SK-N-SH treated with all-trans-retinoic acid at 6 μM for 48 hours (cell line): ENCODE measurements at regions not wholly inside any gene's neighbourhood (a gene's known extent, or its start where the extent isn't known, plus 50 kb on each side); places are given as distances from the start of the nearest gene placed in this dataset.

Source experiments
- ATAC-seq: fragments of 200-7000 bp; cut with Tn5 transposase; 3 replicates; pipeline ENCODE4 v1.9.1; 2020; ENCODE audit warnings: mild to moderate bottlenecking, moderate library complexity
- ARNTL ChIP-seq: fragments of 450-650 bp; formaldehyde crosslinking; IDR thresholded peaks from 2 replicates; pipeline ENCODE4 v1.5.0; 2020; ENCODE audit warnings: low read depth, mild to moderate bottlenecking, moderate library complexity, borderline replicate concordance
- CSDC2 ChIP-seq: fragments of 250-450 bp; sonication (Bioruptor Pico); IDR thresholded peaks from 2 replicates; pipeline ENCODE4 v1.5.0; 2020; ENCODE audit warnings: mild to moderate bottlenecking, moderate library complexity
- ESRRG ChIP-seq: fragments of 250-450 bp; sonication (Bioruptor Pico); IDR thresholded peaks from 2 replicates; pipeline ENCODE4 v1.6.1; 2021; ENCODE audit warnings: mild to moderate bottlenecking
- ISL1 ChIP-seq: fragments of 250-450 bp; sonication (Bioruptor Pico); IDR thresholded peaks from 2 replicates; pipeline ENCODE4 v2.1.2; 2022; ENCODE audit warnings: mild to moderate bottlenecking, moderate library complexity
- RARB ChIP-seq: fragments of 250-450 bp; sonication (Bioruptor Pico); IDR thresholded peaks from 2 replicates; pipeline ENCODE4 v1.8.0; 2021; ENCODE audit warnings: mild to moderate bottlenecking, moderate library complexity
- SNAI2 ChIP-seq: fragments of 250-450 bp; sonication (Bioruptor Pico); IDR thresholded peaks from 2 replicates; pipeline ENCODE4 v1.5.0; 2020; ENCODE audit warnings: mild to moderate bottlenecking, moderate library complexity
- TCF4 ChIP-seq: fragments of 250-450 bp; sonication (Bioruptor Pico); IDR thresholded peaks from 2 replicates; pipeline ENCODE4 v1.8.0; 2021; ENCODE audit warnings: mild to moderate bottlenecking, moderate library complexity, borderline replicate concordance
- TOX ChIP-seq: fragments of 250-450 bp; sonication (Bioruptor Pico); IDR thresholded peaks from 2 replicates; pipeline ENCODE4 v1.8.0; 2021; ENCODE audit warnings: mild to moderate bottlenecking, moderate library complexity, borderline replicate concordance
- ZC3H10 ChIP-seq: fragments of 250-450 bp; sonication (Bioruptor Pico); IDR thresholded peaks from 2 replicates; pipeline ENCODE4 v1.5.1; 2021; ENCODE audit warnings: mild to moderate bottlenecking, moderate library complexity
- ZFP3 ChIP-seq: fragments of 250-450 bp; sonication (Bioruptor Pico); IDR thresholded peaks from 2 replicates; pipeline ENCODE4 v1.5.0; 2020; ENCODE audit warnings: mild to moderate bottlenecking, moderate library complexity
- ZFP30 ChIP-seq: fragments of 450-650 bp; formaldehyde crosslinking; IDR thresholded peaks from 2 replicates; pipeline ENCODE4 v1.5.0; 2022; ENCODE audit warnings: mild to moderate bottlenecking, moderate library complexity
- ZNF565 ChIP-seq: fragments of 450-650 bp; formaldehyde crosslinking; conservative IDR thresholded peaks from 2 replicates; pipeline ENCODE4 v1.5.0; 2020; ENCODE audit warnings: low read depth, mild to moderate bottlenecking, moderate library complexity
- ZNF70 ChIP-seq: fragments of 450-650 bp; formaldehyde crosslinking; IDR thresholded peaks from 2 replicates; pipeline ENCODE4 v1.5.0; 2020; ENCODE audit warnings: mild to moderate bottlenecking, moderate library complexity
- ZNF8 ChIP-seq: fragments of 450-650 bp; formaldehyde crosslinking; IDR thresholded peaks from 2 replicates; pipeline ENCODE4 v1.5.0; 2020; ENCODE audit warnings: mild to moderate bottlenecking, moderate library complexity
- TF ChIP-seq, protein P1 (sequence below): fragments of 250-450 bp; sonication (Bioruptor Pico); IDR thresholded peaks from 2 replicates; pipeline ENCODE4 v1.5.0; 2020; ENCODE audit warnings: mild to moderate bottlenecking, moderate library complexity
- TF ChIP-seq, protein P2 (sequence below): fragments of 250-450 bp; sonication (Bioruptor Pico); IDR thresholded peaks from 2 replicates; pipeline ENCODE4 v1.5.1; 2021; ENCODE audit warnings: mild to moderate bottlenecking, moderate library complexity
- TF ChIP-seq, protein P3 (sequence below): fragments of 250-450 bp; sonication (Bioruptor Pico); IDR thresholded peaks from 2 replicates; pipeline ENCODE4 v1.8.0; 2020; ENCODE audit warnings: mild to moderate bottlenecking, moderate library complexity, borderline replicate concordance
- TF ChIP-seq, protein P4 (sequence below): fragments of 250-450 bp; sonication (Bioruptor Pico); IDR thresholded peaks from 2 replicates; pipeline ENCODE4 v1.8.0; 2021; ENCODE audit warnings: low read depth, mild to moderate bottlenecking, moderate library complexity, borderline replicate concordance

DNA sequence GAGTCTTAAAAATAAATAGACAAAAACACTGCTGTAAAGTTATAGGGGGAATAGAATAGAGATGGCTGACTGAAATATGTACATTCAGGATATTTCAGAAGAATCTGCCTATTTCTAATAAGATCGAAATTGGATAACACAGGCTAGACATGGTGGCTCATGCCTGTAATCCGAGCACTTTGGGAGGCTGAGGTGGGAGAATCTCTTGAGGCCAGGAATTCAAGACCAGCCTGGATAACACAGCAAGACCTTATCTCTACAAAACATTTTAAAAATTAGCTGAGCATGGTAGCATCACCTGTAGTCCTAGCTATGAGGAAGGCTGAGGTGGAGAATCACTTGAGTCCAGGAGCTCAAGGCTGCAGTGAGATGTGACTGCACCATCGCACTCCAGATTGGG lies 146.6 kb upstream of the CCDC150 start (continued):
- TF ChIP-seq, protein P1, sequence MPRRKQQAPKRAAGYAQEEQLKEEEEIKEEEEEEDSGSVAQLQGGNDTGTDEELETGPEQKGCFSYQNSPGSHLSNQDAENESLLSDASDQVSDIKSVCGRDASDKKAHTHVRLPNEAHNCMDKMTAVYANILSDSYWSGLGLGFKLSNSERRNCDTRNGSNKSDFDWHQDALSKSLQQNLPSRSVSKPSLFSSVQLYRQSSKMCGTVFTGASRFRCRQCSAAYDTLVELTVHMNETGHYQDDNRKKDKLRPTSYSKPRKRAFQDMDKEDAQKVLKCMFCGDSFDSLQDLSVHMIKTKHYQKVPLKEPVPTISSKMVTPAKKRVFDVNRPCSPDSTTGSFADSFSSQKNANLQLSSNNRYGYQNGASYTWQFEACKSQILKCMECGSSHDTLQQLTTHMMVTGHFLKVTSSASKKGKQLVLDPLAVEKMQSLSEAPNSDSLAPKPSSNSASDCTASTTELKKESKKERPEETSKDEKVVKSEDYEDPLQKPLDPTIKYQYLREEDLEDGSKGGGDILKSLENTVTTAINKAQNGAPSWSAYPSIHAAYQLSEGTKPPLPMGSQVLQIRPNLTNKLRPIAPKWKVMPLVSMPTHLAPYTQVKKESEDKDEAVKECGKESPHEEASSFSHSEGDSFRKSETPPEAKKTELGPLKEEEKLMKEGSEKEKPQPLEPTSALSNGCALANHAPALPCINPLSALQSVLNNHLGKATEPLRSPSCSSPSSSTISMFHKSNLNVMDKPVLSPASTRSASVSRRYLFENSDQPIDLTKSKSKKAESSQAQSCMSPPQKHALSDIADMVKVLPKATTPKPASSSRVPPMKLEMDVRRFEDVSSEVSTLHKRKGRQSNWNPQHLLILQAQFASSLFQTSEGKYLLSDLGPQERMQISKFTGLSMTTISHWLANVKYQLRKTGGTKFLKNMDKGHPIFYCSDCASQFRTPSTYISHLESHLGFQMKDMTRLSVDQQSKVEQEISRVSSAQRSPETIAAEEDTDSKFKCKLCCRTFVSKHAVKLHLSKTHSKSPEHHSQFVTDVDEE (CRISPR knock-in tag): no peak

DNA sequence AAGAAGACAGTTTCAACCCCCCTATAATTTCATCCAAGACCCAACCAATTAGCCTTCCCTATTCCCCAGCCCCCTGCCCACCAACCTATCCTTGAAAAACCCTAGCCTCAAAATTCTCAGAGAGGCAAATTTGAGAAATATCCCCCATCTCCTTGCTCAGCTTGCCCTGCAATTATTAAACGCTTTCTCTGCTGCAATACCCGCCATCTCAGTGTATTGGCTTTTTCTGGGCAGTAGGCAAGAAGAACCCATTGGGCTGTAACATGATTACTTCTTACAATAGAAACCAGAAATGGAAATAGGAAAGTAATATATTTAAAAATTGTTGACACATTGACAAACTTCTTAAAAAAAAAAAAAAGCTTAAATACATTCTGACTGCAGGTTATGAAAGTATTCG lies 140.6 kb upstream of the CCDC150 start:
- ATAC-seq: no peak
- no peak for TF ChIP-seq ZNF565 (CRISPR knock-in tag)
- TF ChIP-seq ESRRG (CRISPR knock-in tag): no peak
- TF ChIP-seq, protein P2, sequence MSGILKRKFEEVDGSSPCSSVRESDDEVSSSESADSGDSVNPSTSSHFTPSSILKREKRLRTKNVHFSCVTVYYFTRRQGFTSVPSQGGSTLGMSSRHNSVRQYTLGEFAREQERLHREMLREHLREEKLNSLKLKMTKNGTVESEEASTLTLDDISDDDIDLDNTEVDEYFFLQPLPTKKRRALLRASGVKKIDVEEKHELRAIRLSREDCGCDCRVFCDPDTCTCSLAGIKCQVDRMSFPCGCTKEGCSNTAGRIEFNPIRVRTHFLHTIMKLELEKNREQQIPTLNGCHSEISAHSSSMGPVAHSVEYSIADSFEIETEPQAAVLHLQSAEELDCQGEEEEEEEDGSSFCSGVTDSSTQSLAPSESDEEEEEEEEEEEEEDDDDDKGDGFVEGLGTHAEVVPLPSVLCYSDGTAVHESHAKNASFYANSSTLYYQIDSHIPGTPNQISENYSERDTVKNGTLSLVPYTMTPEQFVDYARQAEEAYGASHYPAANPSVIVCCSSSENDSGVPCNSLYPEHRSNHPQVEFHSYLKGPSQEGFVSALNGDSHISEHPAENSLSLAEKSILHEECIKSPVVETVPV (CRISPR knock-in tag): no peak
- TF ChIP-seq TOX (CRISPR knock-in tag): no peak
- TF ChIP-seq ZFP3 (CRISPR knock-in tag): no peak
- TF ChIP-seq, protein P3, sequence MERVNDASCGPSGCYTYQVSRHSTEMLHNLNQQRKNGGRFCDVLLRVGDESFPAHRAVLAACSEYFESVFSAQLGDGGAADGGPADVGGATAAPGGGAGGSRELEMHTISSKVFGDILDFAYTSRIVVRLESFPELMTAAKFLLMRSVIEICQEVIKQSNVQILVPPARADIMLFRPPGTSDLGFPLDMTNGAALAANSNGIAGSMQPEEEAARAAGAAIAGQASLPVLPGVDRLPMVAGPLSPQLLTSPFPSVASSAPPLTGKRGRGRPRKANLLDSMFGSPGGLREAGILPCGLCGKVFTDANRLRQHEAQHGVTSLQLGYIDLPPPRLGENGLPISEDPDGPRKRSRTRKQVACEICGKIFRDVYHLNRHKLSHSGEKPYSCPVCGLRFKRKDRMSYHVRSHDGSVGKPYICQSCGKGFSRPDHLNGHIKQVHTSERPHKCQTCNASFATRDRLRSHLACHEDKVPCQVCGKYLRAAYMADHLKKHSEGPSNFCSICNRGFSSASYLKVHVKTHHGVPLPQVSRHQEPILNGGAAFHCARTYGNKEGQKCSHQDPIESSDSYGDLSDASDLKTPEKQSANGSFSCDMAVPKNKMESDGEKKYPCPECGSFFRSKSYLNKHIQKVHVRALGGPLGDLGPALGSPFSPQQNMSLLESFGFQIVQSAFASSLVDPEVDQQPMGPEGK (CRISPR knock-in tag): no peak
- no peak for TF ChIP-seq ZFP30
- no peak for TF ChIP-seq TCF4 (CRISPR knock-in tag)
- TF ChIP-seq RARB (CRISPR knock-in tag): no peak
- TF ChIP-seq CSDC2: no peak
- no peak for TF ChIP-seq SNAI2
- TF ChIP-seq, all 23 proteins: peak for 0

DNA sequence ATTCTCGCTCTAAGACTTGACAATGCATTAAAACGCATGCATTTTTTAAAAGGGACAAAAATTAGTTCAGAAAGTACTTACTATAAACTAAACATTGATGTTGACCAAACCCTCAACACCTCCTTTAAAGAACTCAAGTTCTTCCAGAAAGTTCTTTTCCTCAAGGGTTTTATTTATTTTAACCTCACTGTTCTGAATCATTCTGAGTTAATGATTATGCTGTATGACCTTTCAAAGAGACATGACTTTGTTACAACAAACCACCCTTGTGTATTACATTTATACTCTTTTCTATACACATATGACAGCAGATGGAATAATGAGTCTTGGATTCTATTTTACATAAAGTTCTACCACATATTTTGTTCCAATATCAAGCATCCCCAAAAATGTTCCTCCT lies 139.8 kb upstream of the CCDC150 start:
- TF ChIP-seq ARNTL (CRISPR knock-in tag): no peak
- no peak for ATAC-seq

DNA sequence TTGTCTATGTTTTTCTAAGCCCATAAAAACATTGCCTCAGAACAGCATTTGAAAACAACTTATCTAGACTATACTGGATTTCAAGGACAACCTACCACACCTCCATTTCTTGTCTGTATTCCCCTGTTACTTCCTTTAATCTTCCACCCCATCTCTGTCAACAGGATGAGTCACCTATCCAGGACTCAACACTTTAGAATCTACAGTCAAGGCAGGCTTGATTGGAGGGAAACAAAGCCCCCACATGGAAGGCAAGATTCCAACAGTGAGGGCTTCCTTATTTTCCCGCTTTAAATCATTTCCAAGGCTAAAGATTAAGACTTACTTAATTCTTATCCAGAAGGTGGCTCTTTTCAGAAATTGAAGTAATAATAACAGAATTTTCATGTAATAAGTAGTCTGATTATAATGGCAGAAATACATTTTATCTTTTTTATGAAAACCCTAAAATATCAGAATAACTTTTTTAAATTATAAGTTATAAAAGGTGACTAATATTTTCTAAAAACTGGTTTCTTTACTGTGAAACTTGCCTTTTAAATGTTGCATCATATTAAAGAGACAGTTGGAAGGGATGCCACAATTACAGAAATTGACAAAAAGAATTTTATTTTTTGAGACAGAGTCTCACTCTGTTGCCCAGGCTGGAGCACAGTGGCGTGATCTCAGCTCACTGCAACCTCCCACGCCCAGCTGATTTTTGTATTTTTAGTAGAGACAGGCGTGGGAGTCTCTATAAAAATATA lies 138.7 kb upstream of the CCDC150 start:
- no peak for ATAC-seq
- no peak for TF ChIP-seq SNAI2
- no peak for TF ChIP-seq ZNF70 (CRISPR knock-in tag)
- TF ChIP-seq TCF4 (CRISPR knock-in tag): no peak
- TF ChIP-seq, protein P4, sequence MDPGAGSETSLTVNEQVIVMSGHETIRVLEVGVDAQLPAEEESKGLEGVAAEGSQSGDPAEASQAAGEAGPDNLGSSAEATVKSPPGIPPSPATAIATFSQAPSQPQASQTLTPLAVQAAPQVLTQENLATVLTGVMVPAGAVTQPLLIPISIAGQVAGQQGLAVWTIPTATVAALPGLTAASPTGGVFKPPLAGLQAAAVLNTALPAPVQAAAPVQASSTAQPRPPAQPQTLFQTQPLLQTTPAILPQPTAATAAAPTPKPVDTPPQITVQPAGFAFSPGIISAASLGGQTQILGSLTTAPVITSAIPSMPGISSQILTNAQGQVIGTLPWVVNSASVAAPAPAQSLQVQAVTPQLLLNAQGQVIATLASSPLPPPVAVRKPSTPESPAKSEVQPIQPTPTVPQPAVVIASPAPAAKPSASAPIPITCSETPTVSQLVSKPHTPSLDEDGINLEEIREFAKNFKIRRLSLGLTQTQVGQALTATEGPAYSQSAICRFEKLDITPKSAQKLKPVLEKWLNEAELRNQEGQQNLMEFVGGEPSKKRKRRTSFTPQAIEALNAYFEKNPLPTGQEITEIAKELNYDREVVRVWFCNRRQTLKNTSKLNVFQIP (CRISPR knock-in tag): no peak
- no peak for TF ChIP-seq ZNF8 (CRISPR knock-in tag)
- TF ChIP-seq, all 23 proteins: peak for 0

DNA sequence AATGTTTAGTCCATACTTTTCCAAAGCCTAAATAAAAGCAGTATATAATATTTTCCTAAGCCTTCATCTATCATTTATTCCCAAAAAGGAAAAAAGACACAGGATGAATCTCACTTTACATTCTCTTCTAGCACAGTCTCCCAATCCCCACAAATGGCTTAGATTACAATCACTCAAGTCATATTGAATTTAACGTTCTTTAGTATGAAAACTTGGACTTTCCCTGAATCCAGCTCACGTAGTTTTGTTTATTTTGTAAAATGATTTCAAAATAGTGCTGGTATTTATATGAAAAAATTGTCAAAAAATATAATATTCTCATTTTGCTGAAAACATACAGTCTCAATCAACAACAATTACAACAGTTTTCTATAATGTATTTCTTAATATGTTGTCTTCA lies 137.7 kb upstream of the CCDC150 start:
- ATAC-seq: no peak
- TF ChIP-seq RARB (CRISPR knock-in tag): no peak
- TF ChIP-seq SNAI2: no peak
- no peak for TF ChIP-seq ISL1
- TF ChIP-seq TOX (CRISPR knock-in tag): no peak
- no peak for TF ChIP-seq ZC3H10 (CRISPR knock-in tag)
- no peak for TF ChIP-seq CSDC2
- TF ChIP-seq, protein P3 (CRISPR knock-in tag): no peak
- TF ChIP-seq, protein P1 (CRISPR knock-in tag): no peak
- no peak for TF ChIP-seq ARNTL (CRISPR knock-in tag)
- no peak for TF ChIP-seq ZNF8 (CRISPR knock-in tag)
- TF ChIP-seq ZFP3 (CRISPR knock-in tag): no peak
- TF ChIP-seq, protein P4 (CRISPR knock-in tag): no peak
- no peak for TF ChIP-seq ZNF565 (CRISPR knock-in tag)
